ENCODE measurements at regions not wholly inside any gene's neighbourhood (a gene's known extent, or its start where the extent isn't known, plus 50 kb on each side); places are given as distances from the start of the nearest gene placed in this dataset.
A peak's percentile ranks its signal among the peaks of the same experiment; 100 is the strongest.

- DNase-seq = no peak
Observed at GRCh38 chr2:160632084-160632975, 138.7 kb upstream of the RBMS1 start.

DNA sequence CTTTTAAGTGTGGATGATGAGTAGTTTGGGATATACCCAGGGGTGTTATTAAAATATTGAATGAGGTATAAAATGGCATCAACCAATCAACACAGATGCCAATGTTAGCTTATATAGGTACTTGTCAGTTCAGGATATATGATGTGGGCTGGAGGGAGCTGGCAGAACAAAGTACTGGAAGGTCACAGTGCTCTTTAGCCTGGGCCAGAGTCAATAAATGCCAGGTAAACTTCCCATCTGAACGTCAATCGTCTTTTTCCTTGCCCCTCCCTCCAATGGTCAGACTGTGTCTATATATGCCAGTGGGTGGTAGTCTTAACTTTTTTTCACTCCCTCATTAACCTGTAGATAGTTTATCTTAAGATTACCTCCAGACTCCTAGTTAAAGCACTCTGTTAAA lies 140.8 kb upstream of the RBMS1 start:
- no peak for DNase-seq

DNA sequence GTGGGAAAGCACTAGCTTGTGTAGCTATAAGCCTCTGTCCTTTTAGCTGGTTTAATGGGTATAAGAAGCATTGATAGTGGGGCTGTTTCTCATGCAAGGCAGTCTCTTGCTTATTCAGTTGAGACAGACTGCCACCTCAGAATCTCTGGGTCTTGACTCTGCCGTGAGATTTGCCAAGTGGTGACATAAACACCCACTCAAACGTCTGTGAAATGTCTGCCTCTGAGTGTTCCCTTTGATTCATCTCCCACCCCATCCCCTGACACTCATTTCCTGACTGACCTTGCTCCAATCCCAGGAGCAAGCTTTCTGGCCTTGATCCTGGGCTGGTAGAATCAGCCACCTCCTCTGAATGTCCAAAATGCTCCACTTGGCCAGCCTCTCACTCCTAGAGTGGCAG lies 141.9 kb upstream of the RBMS1 start:
- no peak for DNase-seq

GRCh38 chr2:160639472-160639871 lies 145.9 kb upstream of the RBMS1 start:
- no peak for DNase-seq

DNA sequence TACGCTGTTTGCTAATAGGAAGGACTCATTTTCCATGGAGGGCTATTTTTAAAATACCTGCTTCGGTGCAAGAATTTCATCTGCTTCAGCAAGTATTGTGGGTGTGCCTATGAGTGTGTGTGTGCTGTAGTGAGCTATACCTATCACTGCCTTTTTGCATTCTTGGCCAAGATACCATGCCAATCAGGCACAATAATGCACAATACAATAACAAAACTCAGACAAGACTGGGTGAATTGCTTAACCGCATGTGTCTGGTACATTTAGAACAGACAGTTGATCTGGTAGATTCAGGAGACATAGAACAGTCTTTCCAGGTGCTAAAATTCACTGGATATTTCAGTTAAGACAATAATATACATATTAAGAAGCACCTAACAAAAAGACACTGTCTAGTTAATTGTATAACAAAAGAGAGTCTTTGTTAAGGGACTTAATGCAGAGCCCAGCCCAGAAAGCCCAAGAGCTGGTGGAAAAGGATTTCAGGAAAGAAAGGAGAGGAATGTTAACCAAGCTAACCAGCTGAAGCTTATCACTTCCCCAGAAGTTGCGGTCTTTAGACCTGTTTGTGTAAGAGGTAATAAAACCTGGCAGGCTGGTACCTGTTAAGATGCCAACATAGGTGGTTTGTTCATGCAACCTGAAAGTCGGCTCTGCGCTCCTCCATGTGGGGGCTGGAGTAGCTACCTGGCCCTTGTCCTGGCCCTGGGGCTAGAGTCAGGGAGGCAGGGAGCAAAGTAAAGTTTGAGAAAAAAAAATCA lies 153.3 kb upstream of the RBMS1 start:
- no peak for DNase-seq

DNA sequence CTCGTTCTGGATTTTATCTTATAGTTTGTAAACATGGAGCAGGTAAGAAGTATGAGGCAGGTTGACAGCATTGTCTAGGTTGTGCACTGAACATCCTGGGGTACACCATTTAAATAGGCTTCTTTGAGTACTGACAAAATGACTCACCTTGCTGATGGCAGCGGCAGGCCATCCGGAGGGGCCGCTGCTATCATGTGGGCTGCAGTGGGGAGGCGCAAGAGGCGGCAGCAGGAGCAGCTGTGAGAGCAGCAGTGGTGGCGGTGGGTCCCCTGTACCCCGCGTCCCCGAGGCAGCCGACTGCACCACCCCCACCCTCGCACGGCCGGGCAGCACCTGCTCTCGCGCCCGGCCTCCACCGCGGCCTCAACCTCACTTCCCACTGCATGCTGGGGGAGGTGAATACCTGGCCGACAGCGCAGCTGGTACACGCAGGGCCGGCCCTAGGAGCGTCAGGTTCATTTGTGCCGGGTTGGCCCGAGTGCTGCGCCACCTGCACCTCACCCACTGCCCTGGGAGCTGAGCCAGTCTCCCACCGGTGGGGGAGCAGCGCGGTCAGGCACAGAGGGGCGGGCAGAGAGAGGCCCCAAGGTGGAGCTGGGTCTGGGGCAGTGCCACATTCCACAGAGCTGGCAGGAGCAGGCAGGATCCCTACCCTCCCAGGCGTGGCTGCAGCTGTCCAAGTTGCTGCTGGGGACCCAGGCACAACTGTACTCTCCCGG lies 154.5 kb upstream of the RBMS1 start:
- DNase-seq = no peak

DNA sequence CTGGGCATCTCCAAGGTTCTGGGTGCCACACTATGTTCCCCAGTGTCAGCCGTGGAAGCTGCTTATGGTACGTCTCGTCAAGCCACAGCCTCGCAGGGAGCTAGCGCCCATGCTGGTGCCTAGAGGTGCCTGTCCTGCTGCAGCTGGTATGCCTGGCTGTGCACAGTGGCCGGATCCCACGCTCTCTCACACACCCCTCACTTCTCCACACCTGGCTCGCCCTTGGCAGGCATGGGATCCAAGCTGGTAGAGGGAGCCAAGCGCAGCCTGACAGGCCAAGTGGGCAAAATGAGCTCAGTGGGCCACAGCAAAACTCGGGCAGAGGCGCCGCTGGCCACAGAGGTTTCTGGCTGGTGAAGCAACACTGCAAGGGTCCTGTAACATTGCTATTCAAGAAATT lies 156.1 kb upstream of the RBMS1 start:
- DNase-seq = no peak

DNA sequence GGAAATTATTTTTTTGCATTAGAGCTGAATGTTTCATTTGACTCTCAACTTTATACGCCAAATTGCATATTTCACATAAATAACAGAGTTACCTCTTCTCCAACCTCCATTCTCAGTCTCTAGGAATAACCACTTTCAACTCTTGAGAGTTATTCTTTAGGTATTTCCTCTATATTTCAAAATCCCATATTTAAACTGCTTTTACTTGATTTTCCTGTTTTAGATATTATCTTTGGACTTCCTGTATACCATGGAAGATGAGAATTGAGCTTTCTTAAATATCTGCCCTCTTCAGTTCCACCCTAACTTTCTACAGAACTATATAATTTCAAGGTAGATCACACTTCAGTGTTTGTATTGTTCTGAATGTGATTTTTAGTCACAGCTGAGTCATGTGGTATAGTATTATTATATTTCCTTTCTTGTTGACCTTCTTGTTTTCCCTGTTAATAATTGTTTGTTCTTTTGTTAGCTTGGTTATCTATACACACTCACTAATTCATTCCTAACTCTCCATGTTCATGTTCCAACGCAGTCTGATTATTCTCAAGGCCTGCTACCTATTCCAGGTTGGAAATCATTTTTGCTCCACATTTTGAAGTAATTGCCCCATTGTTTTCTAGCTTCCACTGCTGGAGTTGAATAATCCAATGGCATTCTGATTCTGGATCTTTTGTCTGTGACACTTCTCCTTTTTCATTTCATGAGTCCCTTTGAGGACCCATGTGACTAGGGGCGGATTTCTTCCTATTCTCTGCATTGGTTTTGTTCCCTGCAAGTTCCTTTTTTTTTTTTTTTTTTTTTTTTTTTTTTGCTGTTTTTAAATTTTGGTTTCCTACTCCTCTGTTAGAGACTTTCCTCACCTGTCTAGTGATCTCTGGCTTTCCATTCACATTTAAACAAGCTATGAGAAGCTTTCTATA lies 156.8 kb upstream of the RBMS1 start:
- no peak for DNase-seq

GRCh38 chr2:160651416-160652200 lies 158.0 kb upstream of the RBMS1 start:
- DNase-seq = no peak

GRCh38 chr2:160652236-160652635 lies 158.6 kb upstream of the RBMS1 start:
- peak; percentile 56 for DNase-seq

DNA sequence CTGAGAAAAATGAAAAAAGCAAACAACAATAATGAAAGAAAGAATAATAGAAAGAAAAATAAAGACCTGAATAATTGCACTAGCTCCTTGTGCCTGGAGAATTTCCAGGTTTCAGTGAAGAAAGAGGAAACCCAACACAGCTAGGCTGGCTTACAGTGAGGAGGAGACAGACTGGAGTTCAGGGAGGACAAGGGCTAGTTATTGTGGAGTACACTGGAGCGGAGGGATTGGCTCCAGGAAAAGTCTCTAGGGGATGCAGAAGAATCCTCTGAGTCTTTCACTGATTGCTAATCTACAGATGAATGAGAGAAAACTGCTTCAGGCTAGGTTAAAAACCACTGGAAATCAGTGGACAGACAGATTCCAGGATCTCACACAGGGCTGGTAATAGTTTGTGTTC lies 163.6 kb upstream of the RBMS1 start:
- no peak for DNase-seq

GRCh38 chr2:160658851-160659250 lies 165.2 kb upstream of the RBMS1 start:
- no peak for DNase-seq

GRCh38 chr2:160660741-160661140 lies 167.1 kb upstream of the RBMS1 start:
- DNase-seq = no peak

- no peak for DNase-seq
Observed at GRCh38 chr2:160664603-160665140, 171.1 kb upstream of the RBMS1 start.

DNA sequence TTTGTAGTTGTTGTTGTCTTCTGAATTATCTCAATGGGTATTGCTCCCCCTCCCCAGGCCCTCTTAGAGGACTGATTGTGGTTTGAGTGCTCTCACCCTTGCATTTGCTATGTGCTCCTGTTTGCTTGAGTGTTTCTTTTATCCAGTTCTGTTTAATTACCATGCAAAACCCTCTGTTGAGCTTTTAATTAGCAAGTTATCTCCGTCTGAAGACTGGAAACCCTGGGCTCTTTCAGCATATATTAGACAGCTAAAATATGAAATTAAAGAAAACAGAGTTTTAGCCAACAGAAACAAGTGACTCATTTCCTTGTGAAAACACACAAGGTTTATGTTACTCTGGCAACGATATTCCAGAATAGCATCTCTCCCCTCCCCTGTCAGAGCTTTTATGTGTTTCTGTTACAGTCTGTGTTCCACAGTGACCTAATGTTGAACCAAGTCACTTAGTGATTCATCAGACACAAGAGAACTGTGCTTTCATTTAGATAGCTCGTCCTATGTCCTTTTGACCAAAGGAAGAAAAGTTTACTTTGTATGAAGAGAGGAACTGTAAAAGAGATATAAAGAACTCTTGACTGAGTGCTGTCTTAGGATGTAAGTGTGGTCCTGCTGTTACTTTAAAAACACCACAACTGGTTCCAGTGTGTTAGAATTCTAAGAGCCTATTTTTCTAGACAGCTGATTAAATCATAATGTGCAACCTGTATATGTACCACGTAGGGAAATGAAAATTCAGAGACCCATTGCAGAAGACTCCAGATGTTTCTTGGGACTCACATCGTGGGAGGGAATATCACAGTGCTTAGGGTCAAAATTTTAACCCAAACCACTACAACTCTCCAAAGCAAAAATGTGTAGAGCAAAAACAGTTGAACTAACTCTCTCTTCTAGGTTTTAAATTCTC lies 172.8 kb upstream of the RBMS1 start:
- DNase-seq = no peak

- no peak for DNase-seq
Observed at GRCh38 chr2:160667811-160668210, 174.2 kb upstream of the RBMS1 start.

DNA sequence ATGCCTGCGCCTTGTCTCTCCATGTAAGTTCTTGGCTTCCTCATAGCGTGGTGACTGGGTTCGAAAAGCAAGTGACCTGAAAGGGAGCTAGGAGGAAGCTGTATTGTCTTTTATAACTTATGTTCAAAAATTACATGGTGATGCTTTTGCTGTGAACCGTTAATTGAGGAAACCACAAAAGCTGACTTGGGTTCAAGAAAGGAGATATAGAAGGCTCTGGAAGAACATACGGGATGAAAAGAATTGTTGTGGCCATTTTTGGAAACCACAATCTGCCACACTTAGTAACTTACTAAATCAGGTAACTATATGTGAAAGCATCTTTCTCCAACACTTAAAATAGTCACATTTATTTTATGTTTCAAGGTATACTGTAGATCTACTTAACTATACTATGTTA lies 177.0 kb upstream of the RBMS1 start:
- DNase-seq = no peak

GRCh38 chr2:160672211-160672610 lies 178.6 kb upstream of the RBMS1 start:
- DNase-seq = no peak

- no peak for DNase-seq
Observed at GRCh38 chr2:160674146-160674750, 180.6 kb upstream of the RBMS1 start.

DNA sequence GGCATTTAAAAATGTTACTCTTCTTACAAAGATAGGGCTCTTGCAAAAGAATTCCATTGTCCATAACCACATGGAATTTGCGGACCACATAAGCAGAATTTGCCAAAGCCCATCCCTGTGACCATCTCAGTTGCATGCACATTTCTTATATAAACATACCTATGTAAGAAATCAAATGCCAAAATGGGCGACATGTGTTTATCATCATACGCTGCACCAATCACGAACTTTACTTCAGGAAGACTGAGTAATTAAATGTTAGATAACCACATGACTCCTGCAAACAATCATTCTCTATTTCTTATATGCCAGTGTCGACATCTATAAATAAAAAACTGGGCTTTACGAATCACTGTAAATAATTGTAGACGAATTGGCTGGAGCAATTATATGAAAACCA lies 186.1 kb upstream of the RBMS1 start:
- no peak for DNase-seq

All from activated naive CD4-positive, alpha-beta T cell treated with Interleukin-2 at 50 U/mL for 16 hours (primary cell).